OCI-LY1 (cell line): ENCODE measurements at regions not wholly inside any gene's neighbourhood (a gene's known extent, or its start where the extent isn't known, plus 50 kb on each side); places are given as distances from the start of the nearest gene placed in this dataset.

ENCODE experiments used
- H2AFZ ChIP-seq: fragments of 200-600 bp; sonication (generic), shearing (Covaris generic); 2 replicates; pipeline ENCODE4 v1.6.0; 2014; ENCODE audit warnings: antibody characterized with exemption, mild to moderate bottlenecking, low read length
- H3F3A ChIP-seq: fragments of 200-600 bp; sonication (generic), shearing (Covaris generic); 2 replicates; pipeline ENCODE4 v1.6.0; 2014; ENCODE audit warnings: mild to moderate bottlenecking, antibody characterized with exemption, low read length, moderate library complexity; ENCODE audit not compliant: insufficient read depth
- H3K27ac ChIP-seq: fragments of 200-600 bp; sonication (generic); 2 replicates; pipeline ENCODE4 v1.5.1; 2014; ENCODE audit warnings: low read length, mixed run types, mild to moderate bottlenecking, low read depth; ENCODE audit not compliant: poor library complexity, severe bottlenecking
- H3K27me3 ChIP-seq: fragments of 200-600 bp; sonication (generic); 2 replicates; pipeline ENCODE4 v1.6.0; 2014; ENCODE audit warnings: antibody characterized with exemption, mild to moderate bottlenecking, low read length, moderate library complexity; ENCODE audit not compliant: insufficient read depth
- H3K36me3 ChIP-seq: fragments of 200-600 bp; sonication (generic); 2 replicates; pipeline ENCODE4 v1.6.1; 2014; ENCODE audit warnings: mild to moderate bottlenecking, antibody characterized with exemption, low read length, moderate library complexity, mixed read lengths; ENCODE audit not compliant: insufficient read depth
- H3K4me1 ChIP-seq: fragments of 200-600 bp; sonication (generic); 2 replicates; pipeline ENCODE4 v1.5.1; 2014; ENCODE audit warnings: mild to moderate bottlenecking, low read length, moderate library complexity; ENCODE audit not compliant: insufficient read depth, severe bottlenecking
- H3K4me2 ChIP-seq: fragments of 200-600 bp; sonication (generic), shearing (Covaris generic); 2 replicates; pipeline ENCODE4 v1.6.1; 2014; ENCODE audit warnings: low read length
- H3K4me3 ChIP-seq: fragments of 200-600 bp; sonication (generic); 2 replicates; pipeline ENCODE4 v1.5.1; 2014; ENCODE audit warnings: low read length, low read depth, mild to moderate bottlenecking, mixed read lengths; ENCODE audit not compliant: poor library complexity, severe bottlenecking
- H3K79me2 ChIP-seq: fragments of 200-600 bp; shearing (Covaris generic); 2 replicates; pipeline ENCODE4 v1.6.1; 2016; ENCODE audit warnings: mixed run types, low read length, mixed read lengths; ENCODE audit not compliant: insufficient read depth
- H3K9ac ChIP-seq: fragments of 200-600 bp; sonication (generic), shearing (Covaris generic); 2 replicates; pipeline ENCODE4 v1.6.1; 2014; ENCODE audit warnings: mild to moderate bottlenecking, low read length, mixed read lengths
- H3K9me2 ChIP-seq: fragments of 200-600 bp; sonication (generic), shearing (Covaris generic); 2 replicates; pipeline ENCODE4 v1.6.1; 2014; ENCODE audit warnings: low read depth, mild to moderate bottlenecking, low read length, mixed read lengths
- H3K9me3 ChIP-seq: fragments of 200-600 bp; shearing (Covaris generic); 2 replicates; pipeline ENCODE4 v1.6.1; 2014; ENCODE audit warnings: low read length, mixed read lengths
- H4K20me1 ChIP-seq: fragments of 200-600 bp; sonication (generic), shearing (Covaris generic); 2 replicates; pipeline ENCODE4 v1.6.0; 2016; ENCODE audit warnings: mild to moderate bottlenecking, low read length; ENCODE audit not compliant: insufficient read depth
- EZH2 ChIP-seq: fragments of 200-600 bp; sonication (generic), shearing (Covaris generic); IDR thresholded peaks from 2 replicates; pipeline ENCODE4 v1.8.0; 2017; ENCODE audit warnings: borderline replicate concordance, mixed run types, mild to moderate bottlenecking, antibody characterized with exemption, low read length, moderate library complexity, mixed read lengths
- TF ChIP-seq, protein P1 (sequence below): fragments of 200-600 bp; sonication (generic), shearing (Covaris generic); IDR thresholded peaks from 2 replicates; pipeline ENCODE4 v1.5.1; 2017; ENCODE audit warnings: mild to moderate bottlenecking, antibody characterized with exemption, low read length, moderate library complexity, mixed read lengths

DNA sequence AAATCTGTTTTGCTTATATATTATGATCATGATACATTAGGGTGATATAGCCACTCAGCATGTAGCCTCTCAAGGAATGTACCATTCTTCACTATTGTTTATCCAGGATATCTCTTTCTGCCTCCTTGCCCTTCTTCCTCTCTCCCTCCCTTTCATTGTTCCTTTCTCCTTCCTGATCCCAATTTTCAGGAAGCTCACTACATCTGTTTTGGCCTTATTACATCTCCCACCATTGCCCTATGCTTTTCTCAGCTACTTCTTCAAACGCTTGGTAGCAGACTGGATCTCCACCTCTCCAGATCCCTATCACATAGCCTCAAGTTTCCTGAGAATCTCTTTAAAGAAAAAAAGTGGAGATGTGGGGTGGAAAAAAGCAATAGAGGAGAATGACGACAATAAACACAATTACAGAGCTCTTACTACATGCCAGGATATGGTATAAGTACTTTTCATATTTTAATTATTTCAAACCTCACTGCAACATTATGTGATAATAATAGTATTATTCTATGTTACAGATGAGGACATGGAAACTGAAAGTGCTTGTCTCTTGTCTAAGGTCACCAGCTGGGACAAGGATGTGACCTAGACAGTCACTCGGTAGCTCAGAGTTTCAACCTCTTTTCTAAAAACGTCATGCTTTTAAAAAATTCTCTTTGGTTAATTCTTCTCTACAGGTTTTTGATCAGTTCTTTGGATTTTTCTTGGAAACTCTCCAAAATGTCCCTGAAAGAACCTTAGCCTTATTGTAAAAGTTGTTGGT is 959.1 kb downstream of the CDH11 start:
- no peaks in the 10 kb centered on the region for H3K36me3 ChIP-seq
- H4K20me1 ChIP-seq, result no peaks in the 10 kb centered on the region
- no peak overlapping the region for H2AFZ ChIP-seq
- H3K4me2 ChIP-seq, result peak overlapping the region; percentile 60
- H3K4me1 ChIP-seq, result peaks cover 72% of the 10 kb centered on the region
- H3K4me3 ChIP-seq, result peak overlapping the region; percentile 25
- H3K27ac ChIP-seq, result peak overlapping the region; percentile 94
- no peak for TF ChIP-seq EZH2
- TF ChIP-seq, protein P1, sequence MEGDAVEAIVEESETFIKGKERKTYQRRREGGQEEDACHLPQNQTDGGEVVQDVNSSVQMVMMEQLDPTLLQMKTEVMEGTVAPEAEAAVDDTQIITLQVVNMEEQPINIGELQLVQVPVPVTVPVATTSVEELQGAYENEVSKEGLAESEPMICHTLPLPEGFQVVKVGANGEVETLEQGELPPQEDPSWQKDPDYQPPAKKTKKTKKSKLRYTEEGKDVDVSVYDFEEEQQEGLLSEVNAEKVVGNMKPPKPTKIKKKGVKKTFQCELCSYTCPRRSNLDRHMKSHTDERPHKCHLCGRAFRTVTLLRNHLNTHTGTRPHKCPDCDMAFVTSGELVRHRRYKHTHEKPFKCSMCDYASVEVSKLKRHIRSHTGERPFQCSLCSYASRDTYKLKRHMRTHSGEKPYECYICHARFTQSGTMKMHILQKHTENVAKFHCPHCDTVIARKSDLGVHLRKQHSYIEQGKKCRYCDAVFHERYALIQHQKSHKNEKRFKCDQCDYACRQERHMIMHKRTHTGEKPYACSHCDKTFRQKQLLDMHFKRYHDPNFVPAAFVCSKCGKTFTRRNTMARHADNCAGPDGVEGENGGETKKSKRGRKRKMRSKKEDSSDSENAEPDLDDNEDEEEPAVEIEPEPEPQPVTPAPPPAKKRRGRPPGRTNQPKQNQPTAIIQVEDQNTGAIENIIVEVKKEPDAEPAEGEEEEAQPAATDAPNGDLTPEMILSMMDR, result no peak
- H3K27me3 ChIP-seq, result no peaks in the 10 kb centered on the region
- no peaks in the 10 kb centered on the region for H3K9me2 ChIP-seq
- H3F3A ChIP-seq, result no peaks in the 10 kb centered on the region; the same call in 1 of the 2 replicates
- H3K79me2 ChIP-seq, result no peaks in the 10 kb centered on the region
- H3K9me3 ChIP-seq, result no peaks in the 10 kb centered on the region
- H3K9ac ChIP-seq, result peak overlapping the region; percentile 55

DNA sequence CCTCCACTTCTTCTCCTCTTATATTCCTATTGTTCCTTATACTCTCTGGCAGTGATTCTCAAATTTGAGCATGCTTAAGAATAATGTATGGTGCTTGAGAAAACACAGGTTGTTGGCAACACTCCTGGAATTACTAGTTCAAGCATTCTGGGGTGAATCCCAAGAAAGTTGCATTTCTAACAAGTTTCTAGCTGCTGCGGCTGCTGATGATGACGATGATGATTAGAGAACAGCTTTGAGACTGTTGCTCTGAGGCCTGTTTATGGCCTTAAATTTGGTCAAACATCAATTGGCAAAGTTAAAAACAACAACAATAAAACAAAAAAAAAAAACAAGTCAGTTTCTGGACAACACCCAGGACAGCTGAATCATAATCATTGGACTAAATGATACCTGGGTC is 961.9 kb downstream of the CDH11 start:
- peaks cover 67% of the 10 kb centered on the region for H3K4me1 ChIP-seq
- H3K27ac ChIP-seq, result peak overlapping the region; percentile 42
- H3K9me2 ChIP-seq, result no peaks in the 10 kb centered on the region
- no peak overlapping the region for H3K9ac ChIP-seq
- no peaks in the 10 kb centered on the region for H3K36me3 ChIP-seq
- H3K79me2 ChIP-seq, result no peaks in the 10 kb centered on the region
- no peaks in the 10 kb centered on the region for H3K27me3 ChIP-seq
- H3K4me3 ChIP-seq, result no peak overlapping the region
- TF ChIP-seq, protein P1, result no peak
- TF ChIP-seq EZH2, result no peak
- no peak overlapping the region for H2AFZ ChIP-seq
- no peaks in the 10 kb centered on the region for H3K9me3 ChIP-seq
- H4K20me1 ChIP-seq, result no peaks in the 10 kb centered on the region
- no peak overlapping the region for H3K4me2 ChIP-seq
- H3F3A ChIP-seq, result no peaks in the 10 kb centered on the region

DNA sequence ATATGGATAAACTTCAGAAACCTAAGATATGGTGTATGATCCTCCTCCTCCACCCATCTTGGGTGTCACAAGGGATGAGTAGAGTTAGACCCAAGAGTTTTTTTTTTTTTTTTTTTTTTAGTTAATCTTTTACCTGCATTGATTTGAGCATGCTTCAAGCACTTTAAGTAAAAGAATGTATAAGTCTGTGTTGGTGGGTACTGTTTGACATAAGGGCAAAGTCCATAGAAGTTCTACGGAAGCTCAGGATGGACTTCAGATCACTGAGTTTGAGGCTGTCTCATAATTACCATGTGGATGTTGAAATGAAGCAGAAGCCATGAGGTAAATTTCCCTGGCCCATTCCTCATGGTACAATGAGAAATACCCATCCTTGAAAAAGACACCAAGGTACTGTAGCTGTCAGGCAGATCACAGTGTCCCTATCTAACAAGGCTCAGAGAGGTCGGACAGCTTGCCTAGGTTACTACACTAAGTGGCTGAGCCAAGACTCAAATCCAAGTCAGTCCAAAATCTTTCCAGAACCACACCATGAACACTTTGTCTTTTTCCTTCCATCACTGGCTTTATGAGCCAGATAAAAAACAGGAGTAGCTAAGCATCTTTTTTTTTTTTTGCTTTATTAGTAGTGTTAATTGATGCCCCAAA is 962.8 kb downstream of the CDH11 start:
- Histone ChIP-seq H3K4me2 (no peak overlapping the region), H2AFZ (no peak overlapping the region), H3K27ac (peak overlapping the region; percentile 54), H3K9me2 (no peaks in the 10 kb centered on the region), H3K9me3 (no peaks in the 10 kb centered on the region), H3K79me2 (no peaks in the 10 kb centered on the region), H3K4me3 (no peak overlapping the region), H3F3A (no peaks in the 10 kb centered on the region), H4K20me1 (no peaks in the 10 kb centered on the region), H3K4me1 (peaks cover 67% of the 10 kb centered on the region), H3K36me3 (no peaks in the 10 kb centered on the region), H3K9ac (no peak overlapping the region), H3K27me3 (no peaks in the 10 kb centered on the region)
- no peak for TF ChIP-seq EZH2
- TF ChIP-seq, protein P1, result no peak
